H1 (cell line): ENCODE measurements at regions not wholly inside any gene's neighbourhood (a gene's known extent, or its start where the extent isn't known, plus 50 kb on each side); places are given as distances from the start of the nearest gene placed in this dataset.

Source experiments
- CTCF ChIA-PET: fragments of 300-600 bp; sonication (Branson Sonifier 250); formaldehyde crosslinking; loops from one replicate; lab custom pipeline; 2021; ENCODE audit not compliant: partially characterized antibody; lab: Charles Lee
- POLR2A ChIA-PET: fragments of 300-600 bp; sonication (Branson Sonifier 250); formaldehyde crosslinking; loops from one replicate; lab custom pipeline; 2021; ENCODE audit warnings: inconsistent platforms; ENCODE audit not compliant: partially characterized antibody; lab: Charles Lee
- DNase-seq, 2 experiments: peaks; one replicate each; pipeline versions ENCODE4 v3.0.0 to v3.0.0-alpha.2; 2010 to 2022; ENCODE audit warnings: low spot score in 2 of 2, low read depth in 1 of 2, mixed read lengths in 1 of 2
- FAIRE-seq: peaks from 2 replicates; lab custom pipeline; 2011; peaks lifted over from hg19 to GRCh38; lab: Jason Lieb, UNC
- H2AFZ ChIP-seq: 2 replicates; pipeline ENCODE4 v1.8.1; 2012; ENCODE audit warnings: low read length, inconsistent platforms
- H2AK5ac ChIP-seq: 2 replicates; pipeline ENCODE4 v1.6.1; 2013; ENCODE audit warnings: low read depth, low read length
- H2BK120ac ChIP-seq: replicated peaks from 2 replicates; pipeline ENCODE3; 2013; ENCODE audit warnings: low read depth, low read length, inconsistent platforms
- H2BK12ac ChIP-seq: 2 replicates; pipeline ENCODE4 v1.6.1; 2013; ENCODE audit warnings: low read depth, low read length
- H2BK15ac ChIP-seq: 2 replicates; pipeline ENCODE4 v1.6.1; 2013; ENCODE audit warnings: low read length
- H2BK20ac ChIP-seq: 2 replicates; pipeline ENCODE4 v1.6.1; 2013; ENCODE audit warnings: low read length
- H2BK5ac ChIP-seq: 2 replicates; pipeline ENCODE4 v1.6.1; 2013; ENCODE audit warnings: low read depth, low read length
- H3K14ac ChIP-seq: 2 replicates; pipeline ENCODE4 v1.6.1; 2013; ENCODE audit warnings: inconsistent platforms; ENCODE audit not compliant: insufficient read length
- H3K18ac ChIP-seq: 2 replicates; pipeline ENCODE4 v1.6.1; 2013; ENCODE audit warnings: low read length; ENCODE audit errors: extremely low read depth
- H3K23ac ChIP-seq: 2 replicates; pipeline ENCODE4 v1.6.1; 2013; ENCODE audit warnings: inconsistent platforms; ENCODE audit not compliant: insufficient read length
- H3K23me2 ChIP-seq: 2 replicates; pipeline ENCODE4 v1.6.1; 2013; ENCODE audit warnings: low read depth, low read length
- H3K27ac ChIP-seq: 2 replicates; pipeline ENCODE4 v1.6.1; 2011; ENCODE audit warnings: low read depth, low read length, inconsistent platforms
- H3K27me3 ChIP-seq, 4 experiments: replicated peaks in 1 of 4; 1 replicate in 1 of 4; 2 replicates in 3 of 4; pipeline versions ENCODE4 v1.6.1 to v1.8.1; 2011 to 2013; ENCODE audit warnings: low read length in 3 of 4, mild to moderate bottlenecking in 3 of 4, inconsistent platforms in 2 of 4, mixed read lengths in 2 of 4, moderate library complexity in 1 of 4; ENCODE audit not compliant: control insufficient read depth in 3 of 4, insufficient read depth in 3 of 4; ENCODE audit errors: extremely low read depth in 1 of 4
- H3K36me3 ChIP-seq, 4 experiments: 2 replicates each; pipeline versions ENCODE4 v1.6.1 to v1.8.1; 2011 to 2013; ENCODE audit warnings: mild to moderate bottlenecking in 4 of 4, low read length in 3 of 4, moderate library complexity in 2 of 4, control low read depth in 1 of 4, inconsistent platforms in 1 of 4; ENCODE audit not compliant: insufficient read depth in 4 of 4, control insufficient read depth in 2 of 4
- H3K4ac ChIP-seq: replicated peaks from 2 replicates; pipeline ENCODE3; 2013; ENCODE audit warnings: low read length, low read depth, mixed read lengths, inconsistent platforms; ENCODE audit not compliant: insufficient read length
- H3K4me1 ChIP-seq, 4 experiments: replicated peaks in 1 of 4; 1 replicate in 1 of 4; 2 replicates in 3 of 4; pipeline versions ENCODE4 v1.6.1 to v1.8.1; 2011 to 2013; ENCODE audit warnings: low read length in 3 of 4, inconsistent platforms in 2 of 4, mixed read lengths in 1 of 4; ENCODE audit not compliant: insufficient read depth in 4 of 4, control insufficient read depth in 3 of 4
- H3K4me2 ChIP-seq, 2 experiments: 2 replicates each; pipeline versions ENCODE4 v1.6.1 to v1.8.1; 2011 to 2013; ENCODE audit warnings: low read depth in 2 of 2, low read length in 2 of 2, control low read depth in 1 of 2, inconsistent platforms in 1 of 2, mild to moderate bottlenecking in 1 of 2; ENCODE audit not compliant: insufficient read depth in 1 of 2
- H3K4me3 ChIP-seq, 4 experiments: fragments of 200-600, 300-600 bp in 1 of 4; sonication (generic), shearing (Covaris generic), sonication (Bioruptor Twin) in 1 of 4; 2 replicates each; pipeline versions ENCODE4 v1.5.1 to v1.8.1; 2011 to 2016; ENCODE audit warnings: low read length in 4 of 4, low read depth in 3 of 4, control low read depth in 2 of 4, inconsistent platforms in 2 of 4, mild to moderate bottlenecking in 2 of 4, mixed read lengths in 1 of 4, moderate library complexity in 1 of 4; ENCODE audit not compliant: insufficient read depth in 2 of 4; ENCODE audit errors: extremely low read depth in 1 of 4
- H3K56ac ChIP-seq: replicated peaks from 2 replicates; pipeline ENCODE3; 2013; ENCODE audit warnings: low read depth, mild to moderate bottlenecking, mixed read lengths, low read length, inconsistent platforms; ENCODE audit not compliant: insufficient read length
- H3K79me1 ChIP-seq: 2 replicates; pipeline ENCODE4 v1.6.1; 2013; ENCODE audit warnings: low read depth, low read length, control low read depth
- H3K79me2 ChIP-seq, 2 experiments: 2 replicates each; pipeline versions ENCODE4 v1.6.1 to v1.8.1; 2012 to 2013; ENCODE audit warnings: low read length in 2 of 2, mild to moderate bottlenecking in 2 of 2, inconsistent platforms in 1 of 2; ENCODE audit not compliant: insufficient read depth in 2 of 2, control insufficient read depth in 1 of 2
- H3K9ac ChIP-seq, 4 experiments: replicated peaks in 1 of 4; 1 replicate in 1 of 4; 2 replicates in 3 of 4; pipeline versions ENCODE4 v1.6.1 to v1.8.1; 2011 to 2013; ENCODE audit warnings: low read depth in 3 of 4, low read length in 3 of 4, control low read depth in 2 of 4, mild to moderate bottlenecking in 2 of 4, moderate library complexity in 2 of 4, inconsistent platforms in 1 of 4; ENCODE audit errors: extremely low read depth in 1 of 4
- H3K9me3 ChIP-seq, 2 experiments: 2 replicates each; pipeline versions ENCODE4 v1.6.1 to v1.8.1; 2012 to 2013; ENCODE audit warnings: mild to moderate bottlenecking in 2 of 2, moderate library complexity in 2 of 2, control low read depth in 1 of 2, inconsistent platforms in 1 of 2, low read depth in 1 of 2, low read length in 1 of 2, mixed read lengths in 1 of 2; ENCODE audit not compliant: insufficient read depth in 2 of 2
- H4K20me1 ChIP-seq, 2 experiments: replicated peaks in 1 of 2; 2 replicates each; pipeline versions ENCODE3 to v1.8.1; 2011 to 2013; ENCODE audit warnings: inconsistent platforms in 2 of 2, low read length in 2 of 2, mild to moderate bottlenecking in 1 of 2; ENCODE audit not compliant: insufficient read depth in 2 of 2, control insufficient read depth in 1 of 2
- H4K5ac ChIP-seq: 2 replicates; pipeline ENCODE4 v1.6.1; 2013; ENCODE audit warnings: low read length, low read depth, mixed read lengths, inconsistent platforms; ENCODE audit not compliant: insufficient read length
- H4K8ac ChIP-seq: 2 replicates; pipeline ENCODE4 v1.8.0; 2013; ENCODE audit warnings: mild to moderate bottlenecking, moderate library complexity, low read length, inconsistent platforms; ENCODE audit not compliant: insufficient read depth; ENCODE audit errors: extremely low read depth
- H4K91ac ChIP-seq: replicated peaks from 2 replicates; pipeline ENCODE3; 2013; ENCODE audit warnings: low read length, mixed read lengths, inconsistent platforms; ENCODE audit not compliant: insufficient read length
- GTF2F1 ChIP-seq: IDR thresholded peaks from 2 replicates; pipeline ENCODE4 v1.6.1; 2012; ENCODE audit warnings: low read depth, low read length, improper control_type of control experiment, borderline replicate concordance
- WGBS, 2 experiments: shearing (Covaris generic) in 1 of 2; methylation state at CpG; one replicate each; pipeline versions ENCODE4 v1.1.6 to v1.1.7; 2013 to 2015; ENCODE audit warnings: low lambda C conversion rate in 2 of 2, mixed read lengths in 2 of 2, inconsistent platforms in 1 of 2, low coverage in 1 of 2, missing lambda C conversion rate in 1 of 2; ENCODE audit not compliant: insufficient replicate concordance in 2 of 2, insufficient coverage in 1 of 2, insufficient read length in 1 of 2; ENCODE audit errors: extremely low coverage in 1 of 2, missing lambda C conversion rate in 1 of 2; 5-methylcytosine and 5-hydroxymethylcytosine counted together

DNA sequence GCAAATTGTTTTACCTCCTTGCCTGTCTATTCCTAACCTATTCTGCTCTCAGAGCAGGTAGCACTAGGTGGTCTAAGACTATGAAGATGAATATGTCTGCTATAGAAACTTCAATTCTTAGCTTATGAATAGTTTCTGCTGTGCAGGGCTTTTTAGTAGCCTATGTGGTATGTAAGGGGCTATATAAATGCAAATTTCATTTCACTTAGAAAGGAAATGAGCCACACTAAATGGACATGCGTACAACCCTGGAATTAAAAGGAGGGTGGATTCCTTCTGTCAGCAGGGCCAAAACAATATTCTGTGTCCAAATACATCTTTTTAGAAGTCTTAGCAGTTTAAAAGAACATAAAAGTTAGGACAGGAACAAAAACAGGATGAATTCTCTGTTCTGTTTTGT is 163.9 kb upstream of the GEMIN8 start (continued):
- no peak for TF ChIP-seq GTF2F1

DNA sequence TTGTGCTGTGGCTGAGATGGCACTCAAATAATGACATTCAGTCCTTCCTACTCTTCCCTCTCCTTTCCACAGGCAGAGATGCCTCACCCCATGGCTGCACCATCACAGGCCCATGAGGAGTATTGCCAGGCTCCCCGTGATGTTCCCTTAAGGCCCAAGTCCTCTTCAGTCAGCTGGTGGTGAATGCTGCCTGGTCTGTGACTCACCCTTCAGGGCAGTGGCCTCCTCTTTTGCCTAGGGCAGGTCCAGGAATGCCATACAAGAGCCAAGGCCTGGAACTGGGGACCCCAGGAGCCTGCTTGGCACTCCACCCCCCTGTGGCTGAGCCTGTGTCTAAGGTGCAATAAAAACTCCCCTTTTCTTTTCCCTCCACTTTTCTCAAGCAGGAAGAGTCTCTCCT is 144.2 kb upstream of the GEMIN8 start:
- Histone ChIP-seq H3K4me1 (no peaks in the 10 kb centered on the region; a peak in 1 of 7 replicates), H4K8ac (no peak overlapping the region), H3K27ac (no peak overlapping the region), H2BK120ac (no peak overlapping the region), H3K27me3 (no peaks in the 10 kb centered on the region), H2AK5ac (no peak overlapping the region), H3K23me2 (no peaks in the 10 kb centered on the region), H2BK12ac (no peak overlapping the region), H3K9me3 (no peaks in the 10 kb centered on the region), H2AFZ (no peak overlapping the region), H4K5ac (no peak overlapping the region), H3K14ac (no peak overlapping the region), H3K18ac (no peak overlapping the region), H3K4me3 (no peak overlapping the region), H3K23ac (no peak overlapping the region), H3K9ac (no peak overlapping the region), H3K36me3 (no peaks in the 10 kb centered on the region), H3K4me2 (no peak overlapping the region), H3K4ac (no peak overlapping the region), H2BK15ac (no peak overlapping the region), H3K56ac (no peak overlapping the region), H4K20me1 (no peaks in the 10 kb centered on the region), H4K91ac (no peak overlapping the region), H3K79me1 (no peaks in the 10 kb centered on the region), H2BK20ac (no peak overlapping the region), H3K79me2 (no peaks in the 10 kb centered on the region), H2BK5ac (no peak overlapping the region)
- no peak for DNase-seq
- 100% methylated on average over 1 of the region's 1 CpG; no CpG with 5 or more reads in 1 of the 2 experiments for WGBS, 2 experiments
- POLR2A ChIA-PET: no interaction called here
- CTCF ChIA-PET: no interaction called here
- FAIRE-seq: no peak
